Chondrocyte (in vitro differentiated cells): ENCODE measurements at regions not wholly inside any gene's neighbourhood (a gene's known extent, or its start where the extent isn't known, plus 50 kb on each side); places are given as distances from the start of the nearest gene placed in this dataset.
"Not testable (repeated sequence)": the region's sequence is repeated elsewhere in the genome, so short reads cannot be mapped to it uniquely, and the experiment has no call there.

Source experiments
- DNase-seq: peaks from one replicate; pipeline ENCODE4 v3.0.0; 2021; ENCODE audit warnings: mixed read lengths, low spot score
- H3K27ac Mint-ChIP-seq: one replicate; pipeline ENCODE4 v1.8.0; 2021; ENCODE audit warnings: mild to moderate bottlenecking, moderate library complexity, mixed read lengths; ENCODE audit not compliant: unreplicated experiment
- H3K27me3 Mint-ChIP-seq: 2 replicates; pipeline ENCODE4 v1.8.0; 2021; ENCODE audit warnings: low read depth, mixed read lengths
- H3K36me3 Mint-ChIP-seq: 2 replicates; pipeline ENCODE4 v1.8.0; 2021; ENCODE audit warnings: low read depth, mixed read lengths
- H3K4me1 Mint-ChIP-seq: 2 replicates; pipeline ENCODE4 v1.8.0; 2021; ENCODE audit warnings: low read depth, mild to moderate bottlenecking, mixed read lengths
- H3K4me3 Mint-ChIP-seq: one replicate; pipeline ENCODE4 v1.8.0; 2021; ENCODE audit warnings: mild to moderate bottlenecking, moderate library complexity, mixed read lengths; ENCODE audit not compliant: unreplicated experiment
- H3K9me3 Mint-ChIP-seq: 2 replicates; pipeline ENCODE4 v1.8.0; 2021; ENCODE audit warnings: low read depth, mixed read lengths
- TF ChIP-seq, protein P1 (sequence below): fragments of 200-600 bp; sonication (generic); IDR thresholded peaks from 2 replicates; pipeline ENCODE4 v1.5.0; 2021; ENCODE audit warnings: antibody characterized with exemption, mild to moderate bottlenecking, moderate library complexity

- TF ChIP-seq, protein P1, sequence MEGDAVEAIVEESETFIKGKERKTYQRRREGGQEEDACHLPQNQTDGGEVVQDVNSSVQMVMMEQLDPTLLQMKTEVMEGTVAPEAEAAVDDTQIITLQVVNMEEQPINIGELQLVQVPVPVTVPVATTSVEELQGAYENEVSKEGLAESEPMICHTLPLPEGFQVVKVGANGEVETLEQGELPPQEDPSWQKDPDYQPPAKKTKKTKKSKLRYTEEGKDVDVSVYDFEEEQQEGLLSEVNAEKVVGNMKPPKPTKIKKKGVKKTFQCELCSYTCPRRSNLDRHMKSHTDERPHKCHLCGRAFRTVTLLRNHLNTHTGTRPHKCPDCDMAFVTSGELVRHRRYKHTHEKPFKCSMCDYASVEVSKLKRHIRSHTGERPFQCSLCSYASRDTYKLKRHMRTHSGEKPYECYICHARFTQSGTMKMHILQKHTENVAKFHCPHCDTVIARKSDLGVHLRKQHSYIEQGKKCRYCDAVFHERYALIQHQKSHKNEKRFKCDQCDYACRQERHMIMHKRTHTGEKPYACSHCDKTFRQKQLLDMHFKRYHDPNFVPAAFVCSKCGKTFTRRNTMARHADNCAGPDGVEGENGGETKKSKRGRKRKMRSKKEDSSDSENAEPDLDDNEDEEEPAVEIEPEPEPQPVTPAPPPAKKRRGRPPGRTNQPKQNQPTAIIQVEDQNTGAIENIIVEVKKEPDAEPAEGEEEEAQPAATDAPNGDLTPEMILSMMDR = no peak
These were observed 1077.1 kb upstream of the CELF4 start for GRCh38 chr18:38642711-38643110.

DNA sequence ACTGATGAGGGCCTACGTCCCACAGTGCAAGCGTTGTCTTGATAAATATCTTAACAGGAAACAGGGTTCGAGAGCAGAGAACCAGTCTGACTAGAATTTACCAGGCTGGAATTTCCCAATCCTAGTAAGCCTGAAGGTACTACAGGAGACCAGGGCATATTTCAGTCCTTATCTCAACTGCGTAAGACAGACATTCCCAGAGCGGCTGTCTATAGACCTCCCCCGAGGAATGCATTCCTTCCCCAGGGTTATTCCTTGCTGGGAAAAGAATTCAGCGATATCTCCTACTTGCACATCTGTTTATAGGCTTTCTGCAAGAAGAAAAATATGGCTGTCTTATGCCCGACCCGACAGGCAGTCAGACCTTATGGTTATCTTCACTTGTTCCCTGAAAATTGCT lies 1074.1 kb upstream of the CELF4 start:
- H3K27me3 Mint-ChIP-seq, H3K27ac Mint-ChIP-seq, H3K4me3 Mint-ChIP-seq, DNase-seq, H3K4me1 Mint-ChIP-seq, H3K36me3 Mint-ChIP-seq: not testable (repeated sequence)
- peaks cover 20% of the 10 kb centered on the region for H3K9me3 Mint-ChIP-seq

More at GRCh38 chr18:38642711-38643110, 1077.1 kb upstream of the CELF4 start:
- no peaks in the 10 kb centered on the region for H3K36me3 Mint-ChIP-seq
- no peak overlapping the region for H3K4me3 Mint-ChIP-seq
- H3K4me1 Mint-ChIP-seq = no peaks in the 10 kb centered on the region
- H3K27ac Mint-ChIP-seq = no peak overlapping the region
- DNase-seq = no peak
- peaks cover 20% of the 10 kb centered on the region for H3K9me3 Mint-ChIP-seq
- H3K27me3 Mint-ChIP-seq = no peaks in the 10 kb centered on the region

GRCh38 chr18:38635709-38636430 lies 1070.3 kb upstream of the CELF4 start:
- H3K27ac Mint-ChIP-seq = no peak overlapping the region
- no peaks in the 10 kb centered on the region for H3K36me3 Mint-ChIP-seq
- H3K4me3 Mint-ChIP-seq = no peak overlapping the region
- TF ChIP-seq, protein P1 = no peak
- H3K27me3 Mint-ChIP-seq = no peaks in the 10 kb centered on the region
- H3K4me1 Mint-ChIP-seq = no peaks in the 10 kb centered on the region
- DNase-seq = no peak
- peaks cover 20% of the 10 kb centered on the region for H3K9me3 Mint-ChIP-seq

- Mint-ChIP-seq H3K9me3 (peaks cover 11% of the 10 kb centered on the region), H3K27ac (no peak overlapping the region), H3K4me3 (no peak overlapping the region), H3K36me3 (no peaks in the 10 kb centered on the region), H3K4me1 (no peaks in the 10 kb centered on the region), H3K27me3 (peaks cover 2% of the 10 kb centered on the region)
- TF ChIP-seq, protein P1 = no peak
- DNase-seq = no peak
These were observed 1068.5 kb upstream of the CELF4 start for GRCh38 chr18:38634117-38634516.

DNA sequence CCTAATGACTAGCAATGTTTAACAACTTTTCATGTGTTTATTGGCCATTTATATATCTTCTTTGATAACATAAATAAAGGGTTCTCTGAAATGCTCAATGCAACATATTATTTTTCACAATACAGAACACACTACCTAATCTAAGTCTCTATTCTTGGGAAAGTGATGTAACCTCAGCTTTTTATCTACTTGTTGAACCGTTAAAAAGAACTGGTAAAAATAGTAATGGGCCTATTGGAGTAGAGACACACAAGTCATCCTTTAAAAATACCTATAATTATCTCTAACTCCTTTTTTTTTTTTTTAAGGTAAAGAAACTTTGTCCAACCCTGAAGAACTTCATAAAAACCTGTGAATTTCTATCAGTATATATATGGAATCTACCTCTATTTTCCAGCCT lies 1067.7 kb upstream of the CELF4 start:
- H3K27me3 Mint-ChIP-seq = peaks cover 2% of the 10 kb centered on the region
- TF ChIP-seq, protein P1 = no peak
- no peak overlapping the region for H3K4me3 Mint-ChIP-seq
- no peaks in the 10 kb centered on the region for H3K4me1 Mint-ChIP-seq
- peaks cover 3% of the 10 kb centered on the region for H3K9me3 Mint-ChIP-seq
- no peak overlapping the region for H3K27ac Mint-ChIP-seq
- DNase-seq = no peak
- H3K36me3 Mint-ChIP-seq = no peaks in the 10 kb centered on the region

GRCh38 chr18:38619129-38619528 lies 1053.5 kb upstream of the CELF4 start:
- Mint-ChIP-seq H3K4me3 (no peak overlapping the region), H3K27ac (no peak overlapping the region), H3K4me1 (no peaks in the 10 kb centered on the region), H3K9me3 (peaks cover 6% of the 10 kb centered on the region), H3K27me3 (no peaks in the 10 kb centered on the region), H3K36me3 (no peaks in the 10 kb centered on the region)
- TF ChIP-seq, protein P1 = no peak
- DNase-seq = no peak
